ENCODE measurements at regions not wholly inside any gene's neighbourhood (a gene's known extent, or its start where the extent isn't known, plus 50 kb on each side); places are given as distances from the start of the nearest gene placed in this dataset.
"Not testable (repeated sequence)": the region's sequence is repeated elsewhere in the genome, so short reads cannot be mapped to it uniquely, and the experiment has no call there.

- no peak for DNase-seq (ENCODE audit: low read depth in 2 of 2)
These were observed 126.5 kb upstream of the INTU start for GRCh38 chr4:127506283-127506682.

GRCh38 chr4:127509155-127509554, 123.6 kb upstream of the INTU start:
- DNase-seq (ENCODE audit: low read depth in 2 of 2): no peak

- not testable (repeated sequence) for DNase-seq (ENCODE audit: low read depth in 2 of 2)
These were observed 120.1 kb upstream of the INTU start for GRCh38 chr4:127512672-127513071.

GRCh38 chr4:127515259-127515658, 117.5 kb upstream of the INTU start:
- DNase-seq (ENCODE audit: low read depth in 2 of 2): not testable (repeated sequence)

- DNase-seq (ENCODE audit: low read depth in 2 of 2): no peak
These were observed 114.7 kb upstream of the INTU start for GRCh38 chr4:127518046-127518445.

- DNase-seq (ENCODE audit: low read depth in 2 of 2): no peak
These were observed 111.3 kb upstream of the INTU start for GRCh38 chr4:127521463-127521862.

- DNase-seq (ENCODE audit: low read depth in 2 of 2): no peak
These were observed 109.4 kb upstream of the INTU start for GRCh38 chr4:127523369-127523768.

GRCh38 chr4:127525608-127526007, 107.1 kb upstream of the INTU start:
- DNase-seq (ENCODE audit: low read depth in 2 of 2): no peak

GRCh38 chr4:127528302-127528701, 104.5 kb upstream of the INTU start:
- no peak for DNase-seq (ENCODE audit: low read depth in 2 of 2)

- DNase-seq (ENCODE audit: low read depth in 2 of 2): not testable (repeated sequence)
These were observed 102.9 kb upstream of the INTU start for GRCh38 chr4:127529879-127530278.

GRCh38 chr4:127533028-127533700, 99.6 kb upstream of the INTU start:
- peak; percentile 7 to 26 for DNase-seq (ENCODE audit: low read depth in 2 of 2)

GRCh38 chr4:127534041-127534825, 98.5 kb upstream of the INTU start:
- DNase-seq (ENCODE audit: low read depth in 2 of 2): no peak

- no peak for DNase-seq (ENCODE audit: low read depth in 2 of 2)
These were observed 94.7 kb upstream of the INTU start for GRCh38 chr4:127538016-127538415.

- no peak for DNase-seq (ENCODE audit: low read depth in 2 of 2)
These were observed 92.2 kb upstream of the INTU start for GRCh38 chr4:127540497-127541025.

GRCh38 chr4:127545271-127545670, 87.5 kb upstream of the INTU start:
- no peak for DNase-seq (ENCODE audit: low read depth in 2 of 2)

- DNase-seq (ENCODE audit: low read depth in 2 of 2): no peak
These were observed 83.5 kb upstream of the INTU start for GRCh38 chr4:127548990-127549925.

- no peak for DNase-seq (ENCODE audit: low read depth in 2 of 2)
These were observed 77.7 kb upstream of the INTU start for GRCh38 chr4:127555106-127555505.

- DNase-seq (ENCODE audit: low read depth in 2 of 2): no peak
These were observed 74.7 kb upstream of the INTU start for GRCh38 chr4:127558088-127558487.

GRCh38 chr4:127558489-127559407, 74.0 kb upstream of the INTU start:
- DNase-seq (ENCODE audit: low read depth in 2 of 2): no peak

- DNase-seq (ENCODE audit: low read depth in 2 of 2): no peak
These were observed 72.8 kb upstream of the INTU start for GRCh38 chr4:127559981-127560380.

- DNase-seq (ENCODE audit: low read depth in 2 of 2): no peak
These were observed 72.0 kb upstream of the INTU start for GRCh38 chr4:127560755-127561154.

Measured in lung microvascular endothelial cell (primary cell).